NCI-H82 (cell line): ENCODE measurements at regions not wholly inside any gene's neighbourhood (a gene's known extent, or its start where the extent isn't known, plus 50 kb on each side); places are given as distances from the start of the nearest gene placed in this dataset.
"Not testable (repeated sequence)": the region's sequence is repeated elsewhere in the genome, so short reads cannot be mapped to it uniquely, and the experiment has no call there.

Source experiments
- DNase-seq: peaks from one replicate; lab custom pipeline; 2025; lab: John Stamatoyannopoulos, UW

DNA sequence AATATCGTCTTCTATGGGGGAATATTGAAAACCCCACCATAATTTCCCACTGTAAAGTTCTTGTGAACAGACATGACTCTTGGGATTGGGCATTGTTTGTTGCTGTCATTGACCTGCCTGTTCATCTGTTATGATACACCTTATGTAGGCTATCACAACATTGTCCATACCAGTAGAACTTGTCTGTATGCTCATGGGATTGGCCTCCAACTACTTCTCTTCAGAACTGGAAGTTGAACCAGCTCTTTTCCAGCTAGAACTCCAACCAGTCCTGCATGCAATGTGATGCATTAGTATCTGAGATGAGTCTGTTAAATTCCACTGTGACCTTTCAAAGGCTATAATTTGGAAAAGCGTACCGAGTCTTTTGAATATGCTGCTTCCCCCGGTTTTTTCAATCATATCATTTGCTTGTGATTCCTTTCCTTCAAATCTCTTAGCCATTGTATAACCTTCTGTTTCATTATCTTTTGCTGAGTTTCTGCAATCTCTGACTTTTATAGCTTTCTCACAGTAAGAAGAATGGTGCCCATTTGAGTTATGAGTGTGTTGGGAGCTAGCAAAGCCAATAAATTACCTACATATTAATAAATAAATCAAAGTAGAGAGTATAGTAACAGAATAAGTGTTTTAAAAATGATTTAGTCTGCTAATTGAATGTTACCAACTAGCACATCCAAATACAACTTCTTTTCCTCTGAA, 101.9 kb downstream of the PLK2 start:
- DNase-seq: no peak

GRCh38 chr5:58357121-58357520, 102.8 kb downstream of the PLK2 start:
- no peak for DNase-seq

DNA sequence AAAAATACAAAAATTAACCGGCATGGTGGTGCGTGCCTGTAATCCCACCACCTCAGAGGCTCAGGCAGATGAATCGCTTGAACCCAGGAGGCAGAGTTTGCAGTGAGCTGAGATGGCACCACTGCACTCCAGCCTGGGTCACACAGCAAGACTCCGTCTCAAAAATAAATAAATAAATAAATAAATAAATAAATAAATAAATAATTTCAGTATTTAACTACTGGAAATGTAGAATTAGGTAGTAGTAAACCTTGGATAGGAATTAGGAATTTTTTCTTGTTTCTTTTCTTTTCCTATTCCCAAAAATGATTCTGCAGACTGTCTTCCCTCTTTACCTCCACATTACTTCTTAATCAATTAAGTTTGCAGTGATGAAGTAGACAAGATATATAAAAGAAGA, 103.2 kb downstream of the PLK2 start:
- no peak for DNase-seq

DNA sequence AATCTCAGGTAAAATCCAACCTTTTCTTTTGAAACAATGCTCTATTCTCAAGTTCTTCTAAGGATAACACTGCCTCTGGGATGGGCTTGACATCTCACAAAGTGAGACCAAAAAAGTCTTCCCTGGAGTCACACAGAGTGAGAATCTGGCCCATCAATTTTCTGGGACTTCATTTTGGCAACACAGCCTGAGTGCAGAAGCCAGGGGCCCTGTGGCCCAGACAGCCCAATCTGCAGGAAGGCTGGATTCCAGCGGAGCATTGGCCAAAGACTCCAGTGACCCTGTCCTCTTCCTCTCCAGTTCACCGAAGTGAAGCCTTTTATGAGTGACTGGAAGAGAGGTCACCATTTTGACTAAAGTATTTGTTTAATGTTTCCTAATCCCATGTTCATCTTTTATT, 105.1 kb downstream of the PLK2 start:
- DNase-seq: no peak

- no peak for DNase-seq
Measured at GRCh38 chr5:58353992-58354391, 105.9 kb downstream of the PLK2 start.

- no peak for DNase-seq
Measured at GRCh38 chr5:58351190-58351589, 108.7 kb downstream of the PLK2 start.

DNA sequence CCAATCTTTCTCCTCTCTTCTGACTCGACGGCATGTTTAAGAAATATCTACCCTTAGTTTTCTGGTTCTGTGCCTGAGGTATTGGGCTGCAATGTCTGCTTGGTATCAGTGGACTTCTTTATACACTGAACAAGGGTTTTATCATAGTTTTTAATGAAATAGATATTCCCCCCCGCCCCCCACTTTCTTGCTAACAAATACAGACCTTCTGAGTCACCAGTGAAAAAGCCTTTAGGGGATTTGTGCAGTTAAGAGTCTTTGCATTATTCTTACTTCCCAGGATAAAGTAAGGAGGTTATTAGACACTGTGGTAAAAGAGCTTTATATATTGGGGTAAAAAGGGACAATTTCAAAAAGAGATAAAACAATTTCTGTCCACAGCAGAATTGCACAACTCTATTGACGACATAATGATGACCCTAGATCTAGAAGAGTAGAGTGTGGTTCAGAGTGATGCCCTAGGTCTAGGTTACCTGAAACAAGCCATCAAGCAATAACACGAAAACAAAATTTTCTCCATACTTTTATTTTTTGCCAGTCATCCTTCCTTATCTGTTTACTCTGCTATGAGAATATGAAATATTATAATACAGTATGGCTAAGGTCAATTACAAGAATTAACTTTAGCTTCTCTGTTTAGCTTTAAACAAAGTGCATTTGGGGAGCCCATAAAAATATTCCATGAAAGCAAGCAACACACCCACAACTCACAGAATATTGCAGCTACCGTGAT, 110.7 kb downstream of the PLK2 start:
- DNase-seq: no peak

DNA sequence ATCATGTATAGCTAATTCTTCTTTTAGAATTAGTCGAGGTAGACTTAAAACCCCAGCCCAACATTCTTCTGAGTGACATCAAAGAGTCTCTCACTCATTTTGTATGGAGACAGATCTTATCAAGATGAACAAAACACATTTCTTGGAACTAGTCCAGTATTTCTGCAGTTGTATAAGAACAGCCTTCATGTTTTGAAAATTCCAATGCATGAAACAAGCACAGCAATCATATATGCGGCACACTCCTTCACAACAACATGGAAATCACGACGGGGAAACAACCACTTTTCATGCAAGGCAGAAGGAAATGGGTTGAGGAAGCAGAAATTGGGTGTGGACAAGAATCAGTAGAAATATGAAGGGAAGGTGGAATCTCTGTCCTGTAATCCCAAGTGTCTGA, 113.8 kb downstream of the PLK2 start:
- no peak for DNase-seq

- no peak for DNase-seq
Measured at GRCh38 chr5:58341476-58341875, 118.4 kb downstream of the PLK2 start.

- DNase-seq: no peak
Measured at GRCh38 chr5:58335518-58335917, 124.4 kb downstream of the PLK2 start.

GRCh38 chr5:58334035-58334434, 125.9 kb downstream of the PLK2 start:
- no peak for DNase-seq

DNA sequence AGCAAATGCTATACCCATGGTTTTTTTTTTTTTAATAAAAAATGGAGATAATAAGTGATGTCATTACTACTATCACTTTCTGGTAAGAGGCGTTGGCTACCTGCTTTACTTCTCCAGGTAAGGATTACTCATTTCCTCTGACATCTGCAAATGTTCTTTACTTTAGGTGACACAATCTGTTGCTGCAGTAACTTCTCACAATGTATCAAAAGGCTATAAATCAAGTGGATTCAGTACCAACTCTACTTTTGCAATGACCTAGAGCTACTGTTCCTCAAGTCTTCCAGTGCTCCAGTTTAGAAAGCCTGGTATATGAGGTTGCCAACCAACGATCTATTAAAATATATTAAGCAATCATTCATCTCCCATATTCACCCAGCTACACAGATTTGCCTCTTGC, 129.1 kb downstream of the PLK2 start:
- DNase-seq: no peak

- DNase-seq: no peak
Measured at GRCh38 chr5:58327289-58327688, 132.6 kb downstream of the PLK2 start.

- no peak for DNase-seq
Measured at GRCh38 chr5:58326022-58326421, 133.9 kb downstream of the PLK2 start.

GRCh38 chr5:58322453-58322852, 137.4 kb downstream of the PLK2 start:
- DNase-seq: no peak

- DNase-seq: no peak
Measured at GRCh38 chr5:58318468-58318867, 141.4 kb downstream of the PLK2 start.

DNA sequence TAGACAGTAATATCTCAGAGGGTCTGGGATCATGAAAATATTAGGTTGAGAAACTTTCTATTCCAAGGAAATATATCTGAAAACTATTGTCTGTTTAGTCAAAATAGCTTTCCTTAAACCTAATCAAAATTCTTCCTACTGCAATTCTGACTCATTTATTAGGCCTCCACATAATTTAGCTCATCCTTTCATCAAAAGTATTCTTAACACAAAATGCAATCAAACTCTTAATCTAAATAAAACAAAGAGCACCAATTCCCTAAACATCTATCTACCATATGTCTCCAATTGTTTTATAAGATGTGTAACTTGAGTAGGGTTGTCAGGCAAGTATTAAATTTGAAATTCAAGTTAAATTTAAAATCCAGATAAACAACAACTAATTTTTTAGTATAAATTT, 142.1 kb downstream of the PLK2 start:
- DNase-seq: no peak

DNA sequence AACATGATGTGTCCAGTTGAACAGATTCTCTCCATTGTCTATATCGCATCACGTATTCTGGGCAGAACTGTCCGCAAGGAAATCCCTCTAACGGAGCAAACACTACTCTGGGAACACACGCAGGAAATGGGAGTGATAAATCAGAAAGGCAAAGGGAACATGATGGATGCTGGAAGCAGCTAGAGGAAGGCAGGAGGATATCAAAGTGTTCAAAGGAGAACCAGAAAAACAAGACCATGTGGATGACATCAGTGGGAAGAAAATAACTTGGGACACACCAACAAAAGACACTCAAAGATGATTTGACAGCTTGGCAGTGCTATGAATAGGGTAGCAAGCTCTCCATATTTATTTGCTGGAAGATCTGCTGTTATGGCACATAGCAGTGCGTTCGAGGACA, 142.9 kb downstream of the PLK2 start:
- no peak for DNase-seq

DNA sequence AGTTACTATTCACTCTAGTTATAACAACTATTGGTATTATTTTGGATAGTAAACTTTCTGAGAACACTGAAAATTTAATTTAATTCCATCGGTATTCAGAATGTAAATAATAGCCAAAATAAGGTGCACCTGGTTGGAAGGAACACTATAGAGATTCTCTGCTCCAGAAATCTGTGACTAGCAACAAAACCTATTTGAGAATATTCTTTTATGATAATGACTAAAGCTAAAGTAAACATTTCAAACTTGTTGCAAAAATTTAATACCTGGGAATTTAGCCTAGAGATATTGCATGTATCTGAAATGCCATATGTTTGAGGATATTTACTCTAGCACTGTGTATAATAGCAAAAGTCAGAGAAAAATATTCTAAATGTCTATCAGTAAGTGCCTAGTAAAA, 144.1 kb downstream of the PLK2 start:
- no peak for DNase-seq

DNA sequence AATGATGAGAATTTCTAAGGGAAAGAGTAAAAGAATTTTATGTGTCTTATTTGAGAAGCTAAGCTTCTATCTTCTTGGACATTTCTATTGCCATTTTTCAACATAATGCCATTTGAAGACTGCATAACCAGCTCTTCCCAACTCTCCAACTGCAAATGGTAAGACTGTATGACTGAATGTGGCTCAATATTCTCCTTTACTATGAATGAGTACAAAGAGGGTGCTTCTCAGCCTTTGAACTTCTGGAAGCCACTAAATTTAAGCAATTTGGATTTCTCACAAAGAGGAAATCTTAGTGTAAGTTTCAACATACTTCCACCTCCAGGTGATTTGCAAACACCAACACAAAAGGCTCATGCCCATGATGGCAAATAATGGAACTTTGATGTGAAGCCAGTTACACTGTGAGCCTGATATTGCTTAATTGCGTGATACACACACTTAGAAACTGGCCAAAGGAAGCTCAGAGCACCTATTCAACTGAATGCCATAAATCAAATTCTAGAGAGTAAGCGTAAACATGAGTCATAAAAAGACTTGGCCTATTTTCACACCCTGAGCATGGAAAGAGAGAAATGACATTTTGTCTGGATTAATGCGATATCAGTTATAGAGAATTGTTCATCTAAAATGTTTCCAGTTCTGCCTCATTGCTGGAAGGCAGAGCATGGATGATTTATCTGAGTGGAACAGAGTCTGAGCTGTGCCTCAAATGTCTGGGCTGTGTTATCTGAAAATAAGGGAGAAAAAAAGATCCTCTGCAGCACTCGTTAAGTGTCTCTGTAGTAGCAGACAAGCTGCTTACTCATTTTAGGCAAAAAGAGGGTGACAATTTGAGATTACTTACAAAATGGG, 145.3 kb downstream of the PLK2 start:
- no peak for DNase-seq

GRCh38 chr5:58312299-58312698, 147.6 kb downstream of the PLK2 start:
- DNase-seq: no peak

- no peak for DNase-seq
Measured at GRCh38 chr5:58311526-58311925, 148.4 kb downstream of the PLK2 start.

GRCh38 chr5:58308384-58308783, 151.5 kb downstream of the PLK2 start:
- DNase-seq: not testable (repeated sequence)
